GM10266 (cell line): ENCODE measurements at regions not wholly inside any gene's neighbourhood (a gene's known extent, or its start where the extent isn't known, plus 50 kb on each side); places are given as distances from the start of the nearest gene placed in this dataset.

Experiments
- DNase-seq: peaks from one replicate; pipeline ENCODE4 v3.0.0; 2012; ENCODE audit errors: extremely low spot score
- TF ChIP-seq, protein P1 (sequence below): IDR thresholded peaks from 2 replicates; pipeline ENCODE4 v1.5.1; 2012; ENCODE audit warnings: mild to moderate bottlenecking, low read depth; ENCODE audit not compliant: control insufficient read depth, insufficient read depth; ENCODE audit errors: missing control alignments

DNA sequence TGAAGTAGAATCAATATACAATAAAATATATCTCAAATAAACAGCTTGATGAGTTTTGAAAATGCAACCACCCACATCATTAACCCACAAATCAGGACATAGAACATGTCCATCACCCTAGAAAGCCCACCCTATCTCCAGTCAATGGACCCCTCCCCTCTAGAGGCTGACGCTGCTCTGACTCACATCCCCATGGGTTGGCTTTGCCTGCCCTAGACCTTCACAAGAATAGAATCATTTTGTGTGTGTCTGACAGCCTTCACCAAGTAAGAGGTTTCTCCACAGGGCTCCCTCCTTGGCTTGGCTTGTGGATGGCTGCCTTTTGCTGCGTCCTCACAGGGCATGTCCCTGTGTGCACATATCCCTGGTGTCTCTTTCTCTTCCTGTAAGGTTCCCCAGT lies 250.2 kb upstream of the RTL1 start:
- TF ChIP-seq, protein P1, sequence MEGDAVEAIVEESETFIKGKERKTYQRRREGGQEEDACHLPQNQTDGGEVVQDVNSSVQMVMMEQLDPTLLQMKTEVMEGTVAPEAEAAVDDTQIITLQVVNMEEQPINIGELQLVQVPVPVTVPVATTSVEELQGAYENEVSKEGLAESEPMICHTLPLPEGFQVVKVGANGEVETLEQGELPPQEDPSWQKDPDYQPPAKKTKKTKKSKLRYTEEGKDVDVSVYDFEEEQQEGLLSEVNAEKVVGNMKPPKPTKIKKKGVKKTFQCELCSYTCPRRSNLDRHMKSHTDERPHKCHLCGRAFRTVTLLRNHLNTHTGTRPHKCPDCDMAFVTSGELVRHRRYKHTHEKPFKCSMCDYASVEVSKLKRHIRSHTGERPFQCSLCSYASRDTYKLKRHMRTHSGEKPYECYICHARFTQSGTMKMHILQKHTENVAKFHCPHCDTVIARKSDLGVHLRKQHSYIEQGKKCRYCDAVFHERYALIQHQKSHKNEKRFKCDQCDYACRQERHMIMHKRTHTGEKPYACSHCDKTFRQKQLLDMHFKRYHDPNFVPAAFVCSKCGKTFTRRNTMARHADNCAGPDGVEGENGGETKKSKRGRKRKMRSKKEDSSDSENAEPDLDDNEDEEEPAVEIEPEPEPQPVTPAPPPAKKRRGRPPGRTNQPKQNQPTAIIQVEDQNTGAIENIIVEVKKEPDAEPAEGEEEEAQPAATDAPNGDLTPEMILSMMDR = no peak
- DNase-seq = no peak

DNA sequence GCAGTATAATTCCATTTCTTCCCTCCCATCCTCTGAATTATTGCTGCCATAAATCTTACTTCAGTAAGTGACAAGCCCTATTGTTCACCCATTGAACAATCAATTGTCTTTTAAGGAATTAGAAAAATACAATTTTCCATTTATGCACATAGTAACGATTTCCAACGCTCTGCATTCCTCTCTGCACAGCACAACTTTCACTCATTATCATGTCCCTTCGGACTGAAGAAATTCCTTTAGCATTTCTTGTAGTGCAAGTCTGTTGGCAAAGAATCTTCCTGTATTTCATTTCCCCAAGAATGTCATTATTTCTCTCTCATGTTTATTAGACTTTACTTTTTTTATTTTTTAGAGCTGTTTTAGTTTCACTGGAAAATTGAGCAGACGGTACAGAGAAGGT lies 252.1 kb upstream of the RTL1 start:
- TF ChIP-seq, protein P1 = no peak
- DNase-seq = no peak

DNA sequence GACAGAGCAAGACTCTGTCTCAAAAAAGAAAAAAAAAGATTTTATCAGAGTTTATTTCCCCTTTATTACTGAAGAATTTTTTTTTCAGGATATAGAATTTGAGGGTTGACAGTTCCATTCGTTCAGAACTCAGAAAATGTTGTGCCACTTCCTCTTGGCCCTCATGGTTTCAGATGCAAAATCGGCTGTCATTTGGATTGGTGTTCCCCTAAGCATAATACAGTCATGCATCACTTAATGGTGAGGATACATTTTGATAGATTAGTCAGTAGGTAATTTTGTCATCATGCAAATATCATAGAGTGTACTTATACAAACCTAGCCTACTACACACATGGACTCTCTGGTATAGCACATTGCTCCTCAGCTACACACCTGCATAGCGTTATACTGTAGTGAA lies 263.9 kb upstream of the RTL1 start:
- TF ChIP-seq, protein P1 = no peak
- DNase-seq = no peak

DNA sequence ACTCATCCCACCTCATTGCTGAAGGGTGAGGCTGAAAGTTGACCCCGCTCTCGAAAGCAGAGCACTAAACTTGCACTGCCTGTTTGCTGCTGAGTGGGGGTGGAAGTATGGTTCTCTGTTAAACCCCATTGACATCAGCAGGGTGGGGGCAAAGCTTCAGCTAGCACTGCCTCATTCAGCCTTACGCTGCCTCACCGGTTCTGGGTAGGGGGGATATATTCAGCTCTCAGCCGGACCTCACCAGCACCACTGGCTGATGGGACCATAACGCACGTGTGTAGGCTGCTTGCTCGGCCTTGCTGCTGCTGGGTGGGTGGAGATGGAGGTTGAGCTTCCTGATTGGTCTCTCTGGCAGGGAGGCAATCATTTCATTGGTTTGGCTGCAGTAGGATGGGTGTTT lies 265.7 kb upstream of the RTL1 start:
- no peak for DNase-seq
- TF ChIP-seq, protein P1 = no peak

DNA sequence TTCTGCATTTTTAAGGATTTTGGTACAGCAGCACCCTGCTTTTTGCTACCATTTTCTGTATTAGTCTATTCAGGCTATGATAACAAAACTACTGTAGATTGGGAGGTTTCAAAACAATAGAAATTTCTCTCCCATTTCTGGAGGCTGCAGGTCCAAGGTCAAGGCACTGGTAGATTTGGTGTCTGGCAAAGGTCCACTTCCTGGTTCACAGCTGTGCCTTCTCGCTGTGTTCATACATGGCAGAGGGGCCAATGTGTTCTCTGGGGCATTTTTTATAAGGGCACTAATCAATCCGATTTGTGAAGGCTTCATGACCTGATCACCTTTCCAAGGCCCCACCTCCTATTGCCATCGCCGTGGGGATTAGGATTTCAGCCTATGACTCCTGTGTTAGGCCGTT lies 268.1 kb upstream of the RTL1 start:
- no peak for DNase-seq
- TF ChIP-seq, protein P1 = no peak

DNA sequence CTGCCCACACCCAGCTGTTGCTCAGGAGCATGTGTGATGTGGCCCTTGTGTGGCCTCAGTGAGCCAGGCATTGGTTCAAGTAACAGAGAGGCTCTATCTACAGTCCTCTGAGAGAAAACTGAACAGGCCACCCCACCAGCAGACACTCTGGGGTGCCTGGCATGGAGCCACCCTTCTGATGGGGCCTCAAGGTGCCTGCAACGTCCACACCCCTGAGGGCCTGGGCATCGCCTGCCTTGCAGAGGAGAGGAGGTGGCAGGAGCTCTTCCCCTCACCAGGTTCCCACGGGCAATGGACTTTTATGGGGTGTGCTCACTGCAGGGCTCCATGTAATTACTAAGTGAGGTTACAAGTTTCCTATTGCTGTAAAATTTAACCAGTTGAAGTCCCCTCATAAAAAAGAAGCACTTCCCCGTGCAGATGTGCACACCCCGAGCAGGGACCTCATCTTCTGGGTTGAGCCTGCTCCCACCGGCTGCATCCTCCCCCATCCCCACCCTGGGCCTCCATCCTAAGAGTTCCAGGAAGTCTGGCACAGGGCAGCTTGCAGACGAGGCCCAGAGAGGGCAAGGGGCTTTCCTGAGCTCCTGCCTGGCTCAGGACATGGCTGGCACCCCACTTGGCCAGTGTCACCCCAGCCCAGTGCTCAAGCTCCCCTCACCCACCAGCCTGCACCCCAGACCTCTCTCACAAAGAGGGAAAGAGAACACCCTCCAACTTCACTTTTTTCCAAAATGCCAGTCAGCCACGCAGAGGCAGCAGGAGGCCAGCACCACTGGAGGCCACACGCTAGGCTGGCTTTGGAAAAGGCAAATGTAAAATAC lies 270.4 kb upstream of the RTL1 start:
- TF ChIP-seq, protein P1 = no peak
- no peak for DNase-seq

DNA sequence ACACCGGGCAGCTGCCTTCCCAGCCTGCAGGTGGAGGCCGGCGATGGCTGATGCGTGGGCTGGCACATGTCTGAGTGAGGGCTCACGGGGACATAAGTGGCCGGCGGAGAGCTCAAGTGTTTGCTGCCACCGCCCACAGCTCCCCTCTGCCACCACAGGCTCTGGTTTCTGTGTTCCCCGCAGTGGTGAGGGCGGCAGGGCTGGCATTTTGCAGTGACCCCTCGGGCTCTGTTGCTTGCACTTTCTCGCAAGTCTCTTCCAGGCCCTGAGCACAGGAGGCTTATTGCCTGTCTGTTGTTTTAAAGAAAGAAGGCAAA lies 271.0 kb upstream of the RTL1 start:
- no peak for DNase-seq
- TF ChIP-seq, protein P1 = no peak
